WTC11 (cell line): ENCODE measurements at regions not wholly inside any gene's neighbourhood (a gene's known extent, or its start where the extent isn't known, plus 50 kb on each side); places are given as distances from the start of the nearest gene placed in this dataset.

Source experiments
- ATAC-seq: fragments of 200-7000 bp; cut with Tn5 transposase; 2 replicates; pipeline ENCODE4 v1.10.0; 2021; ENCODE audit warnings: mild to moderate bottlenecking, moderate library complexity
- CTCF ChIA-PET: fragments of 300-600 bp; sonication (Branson Sonifier 250); formaldehyde crosslinking; loops from one replicate; lab custom pipeline; 2021; ENCODE audit warnings: antibody characterized with exemption; lab: Charles Lee
- POLR2A ChIA-PET: fragments of 350-600 bp; sonication (Branson Sonifier 250); formaldehyde crosslinking; loops from one replicate; lab custom pipeline; 2021; ENCODE audit warnings: antibody characterized with exemption; lab: Charles Lee
- DNase-seq: peaks from one replicate; pipeline ENCODE4 v3.0.0; 2021; ENCODE audit warnings: low spot score
- H3K27ac Mint-ChIP-seq: 2 replicates; pipeline ENCODE4 v1.8.0; 2021; ENCODE audit warnings: mixed read lengths
- H3K27me3 Mint-ChIP-seq: 2 replicates; pipeline ENCODE4 v1.8.0; 2021; ENCODE audit warnings: low read depth, mild to moderate bottlenecking, moderate library complexity, mixed read lengths
- H3K36me3 Mint-ChIP-seq: 2 replicates; pipeline ENCODE4 v1.8.0; 2021; ENCODE audit warnings: mixed read lengths
- H3K4me1 Mint-ChIP-seq: 2 replicates; pipeline ENCODE4 v1.8.0; 2022; ENCODE audit warnings: mixed read lengths
- H3K4me3 Mint-ChIP-seq: 2 replicates; pipeline ENCODE4 v1.8.0; 2021; ENCODE audit warnings: mild to moderate bottlenecking, moderate library complexity, mixed read lengths
- H3K9me3 Mint-ChIP-seq: 2 replicates; pipeline ENCODE4 v1.8.0; 2021; ENCODE audit warnings: mixed read lengths
- CREB1 ChIP-seq: sonication (generic); formaldehyde crosslinking; IDR thresholded peaks from 2 replicates; pipeline ENCODE4 v1.8.0; 2023; ENCODE audit warnings: mild to moderate bottlenecking, missing genetic modification reagents
- ESRRA ChIP-seq: sonication (generic); formaldehyde crosslinking; IDR thresholded peaks from 2 replicates; pipeline ENCODE4 v1.8.1; 2022; ENCODE audit warnings: mild to moderate bottlenecking, missing genetic modification reagents, borderline replicate concordance
- ETV6 ChIP-seq: sonication (generic); formaldehyde crosslinking; IDR thresholded peaks from 2 replicates; pipeline ENCODE4 v1.8.1; 2022; ENCODE audit warnings: mild to moderate bottlenecking, missing genetic modification reagents
- FOXJ3 ChIP-seq: sonication (generic); formaldehyde crosslinking; IDR thresholded peaks from 2 replicates; pipeline ENCODE4 v1.9.0; 2021; ENCODE audit warnings: missing genetic modification reagents, mild to moderate bottlenecking, borderline replicate concordance
- GABPB1 ChIP-seq: sonication (generic); formaldehyde crosslinking; IDR thresholded peaks from 2 replicates; pipeline ENCODE4 v1.8.1; 2023; ENCODE audit warnings: mild to moderate bottlenecking, missing genetic modification reagents
- NFE2L1 ChIP-seq: sonication (generic); formaldehyde crosslinking; IDR thresholded peaks from 2 replicates; pipeline ENCODE4 v1.8.1; 2023; ENCODE audit warnings: missing genetic modification reagents
- NFYB ChIP-seq: sonication (generic); formaldehyde crosslinking; conservative IDR thresholded peaks from 2 replicates; pipeline ENCODE4 v1.8.0; 2022; ENCODE audit warnings: low read depth, missing genetic modification reagents
- SMAD4 ChIP-seq: sonication (generic); formaldehyde crosslinking; IDR thresholded peaks from 2 replicates; pipeline ENCODE4 v1.8.0; 2022; ENCODE audit warnings: mild to moderate bottlenecking, missing genetic modification reagents
- SOX15 ChIP-seq: fragments of 250-450 bp; sonication (Bioruptor Pico); IDR thresholded peaks from 2 replicates; pipeline ENCODE4 v1.9.0; 2021; ENCODE audit warnings: mild to moderate bottlenecking
- TEAD1 ChIP-seq: sonication (generic); formaldehyde crosslinking; IDR thresholded peaks from 2 replicates; pipeline ENCODE4 v1.8.0; 2022; ENCODE audit warnings: mild to moderate bottlenecking, missing genetic modification reagents
- ZNF232 ChIP-seq: sonication (generic); formaldehyde crosslinking; IDR thresholded peaks from 2 replicates; pipeline ENCODE4 v1.8.0; 2022; ENCODE audit warnings: mild to moderate bottlenecking, missing genetic modification reagents
- ZNF263 ChIP-seq: sonication (generic); formaldehyde crosslinking; IDR thresholded peaks from 2 replicates; pipeline ENCODE4 v1.8.1; 2022; ENCODE audit warnings: low read depth, mild to moderate bottlenecking, moderate library complexity, missing genetic modification reagents
- ZNF317 ChIP-seq: sonication (generic); formaldehyde crosslinking; IDR thresholded peaks from 2 replicates; pipeline ENCODE4 v1.8.1; 2023; ENCODE audit warnings: low read depth, mild to moderate bottlenecking, moderate library complexity, missing genetic modification reagents, borderline replicate concordance
- ZNF396 ChIP-seq: fragments of 250-450 bp; sonication (Bioruptor Pico); IDR thresholded peaks from 2 replicates; pipeline ENCODE4 v1.8.0; 2021; ENCODE audit warnings: mild to moderate bottlenecking, moderate library complexity, borderline replicate concordance
- ZNF416 ChIP-seq: fragments of 250-450 bp; sonication (Bioruptor Pico); IDR thresholded peaks from 2 replicates; pipeline ENCODE4 v1.9.0; 2021; ENCODE audit warnings: mild to moderate bottlenecking, inconsistent platforms
- TF ChIP-seq, protein P1 (sequence below): sonication (generic); formaldehyde crosslinking; IDR thresholded peaks from 2 replicates; pipeline ENCODE4 v1.8.1; 2023; ENCODE audit warnings: mild to moderate bottlenecking, missing genetic modification reagents
- TF ChIP-seq, protein P2 (sequence below): fragments of 250-450 bp; sonication (Bioruptor Pico); IDR thresholded peaks from 2 replicates; pipeline ENCODE4 v1.9.0; 2021; ENCODE audit warnings: mild to moderate bottlenecking
- TF ChIP-seq, protein P3 (sequence below): sonication (generic); formaldehyde crosslinking; IDR thresholded peaks from 2 replicates; pipeline ENCODE4 v1.8.0; 2023; ENCODE audit warnings: missing genetic modification reagents
- TF ChIP-seq, protein P4 (sequence below): sonication (generic); formaldehyde crosslinking; IDR thresholded peaks from 2 replicates; pipeline ENCODE4 v1.8.1; 2022; ENCODE audit warnings: mild to moderate bottlenecking, moderate library complexity, missing genetic modification reagents
- TF ChIP-seq, protein P5 (sequence below): sonication (generic); formaldehyde crosslinking; IDR thresholded peaks from 2 replicates; pipeline ENCODE4 v1.8.0; 2023; ENCODE audit warnings: mild to moderate bottlenecking, missing genetic modification reagents
- TF ChIP-seq, protein P6 (sequence below): fragments of 250-450 bp; sonication (Bioruptor Pico); IDR thresholded peaks from 2 replicates; pipeline ENCODE4 v1.9.0; 2021; ENCODE audit warnings: moderate library complexity, mild to moderate bottlenecking, inconsistent platforms, borderline replicate concordance

DNA sequence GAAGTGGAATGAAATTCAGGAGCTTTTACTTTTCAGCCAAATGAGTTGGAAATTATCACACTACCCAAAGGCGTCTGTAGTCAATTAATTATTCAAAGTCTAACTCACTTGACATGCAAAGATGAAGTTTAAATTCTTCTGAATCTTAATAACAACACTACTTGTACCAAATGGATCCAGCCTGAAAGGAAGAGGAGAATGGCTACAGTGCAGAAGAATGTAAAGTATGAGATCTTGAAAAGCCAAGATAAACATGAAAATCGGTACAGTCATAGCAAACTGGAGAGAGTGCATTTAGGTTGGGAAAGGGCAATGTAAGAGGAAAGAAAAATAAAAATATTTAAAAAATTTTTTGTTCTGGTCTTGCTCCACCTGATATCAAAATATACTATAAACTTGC, 195.5 kb downstream of the SIM1 start:
- H3K4me3 Mint-ChIP-seq = no peak overlapping the region
- ChIA-PET POLR2A (interaction anchor here (0.6 kb wide), 1 partner anchor 1134 kb away, joined by 6 read pairs; no protein-coding TSS in a partner anchor), CTCF (no interaction called here)
- ATAC-seq (no peak), DNase-seq (no peak)
- H3K27me3 Mint-ChIP-seq = no peaks in the 10 kb centered on the region
- no peaks in the 10 kb centered on the region for H3K9me3 Mint-ChIP-seq
- peaks cover 32% of the 10 kb centered on the region for H3K4me1 Mint-ChIP-seq
- H3K36me3 Mint-ChIP-seq = no peaks in the 10 kb centered on the region
- TF ChIP-seq ZNF317 (no peak), CREB1 (CRISPR knock-in tag) (no peak), ZNF416 (CRISPR knock-in tag) (no peak), ZNF396 (CRISPR knock-in tag) (no peak), NFE2L1 (CRISPR knock-in tag) (no peak), ESRRA (CRISPR knock-in tag) (no peak), ETV6 (CRISPR knock-in tag) (no peak), SMAD4 (CRISPR knock-in tag) (no peak)
- TF ChIP-seq, protein P1, sequence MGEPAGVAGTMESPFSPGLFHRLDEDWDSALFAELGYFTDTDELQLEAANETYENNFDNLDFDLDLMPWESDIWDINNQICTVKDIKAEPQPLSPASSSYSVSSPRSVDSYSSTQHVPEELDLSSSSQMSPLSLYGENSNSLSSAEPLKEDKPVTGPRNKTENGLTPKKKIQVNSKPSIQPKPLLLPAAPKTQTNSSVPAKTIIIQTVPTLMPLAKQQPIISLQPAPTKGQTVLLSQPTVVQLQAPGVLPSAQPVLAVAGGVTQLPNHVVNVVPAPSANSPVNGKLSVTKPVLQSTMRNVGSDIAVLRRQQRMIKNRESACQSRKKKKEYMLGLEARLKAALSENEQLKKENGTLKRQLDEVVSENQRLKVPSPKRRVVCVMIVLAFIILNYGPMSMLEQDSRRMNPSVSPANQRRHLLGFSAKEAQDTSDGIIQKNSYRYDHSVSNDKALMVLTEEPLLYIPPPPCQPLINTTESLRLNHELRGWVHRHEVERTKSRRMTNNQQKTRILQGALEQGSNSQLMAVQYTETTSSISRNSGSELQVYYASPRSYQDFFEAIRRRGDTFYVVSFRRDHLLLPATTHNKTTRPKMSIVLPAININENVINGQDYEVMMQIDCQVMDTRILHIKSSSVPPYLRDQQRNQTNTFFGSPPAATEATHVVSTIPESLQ (CRISPR knock-in tag) = no peak
- TF ChIP-seq, protein P2, sequence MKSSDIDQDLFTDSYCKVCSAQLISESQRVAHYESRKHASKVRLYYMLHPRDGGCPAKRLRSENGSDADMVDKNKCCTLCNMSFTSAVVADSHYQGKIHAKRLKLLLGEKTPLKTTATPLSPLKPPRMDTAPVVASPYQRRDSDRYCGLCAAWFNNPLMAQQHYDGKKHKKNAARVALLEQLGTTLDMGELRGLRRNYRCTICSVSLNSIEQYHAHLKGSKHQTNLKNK (CRISPR knock-in tag) = no peak
- TF ChIP-seq, protein P3, sequence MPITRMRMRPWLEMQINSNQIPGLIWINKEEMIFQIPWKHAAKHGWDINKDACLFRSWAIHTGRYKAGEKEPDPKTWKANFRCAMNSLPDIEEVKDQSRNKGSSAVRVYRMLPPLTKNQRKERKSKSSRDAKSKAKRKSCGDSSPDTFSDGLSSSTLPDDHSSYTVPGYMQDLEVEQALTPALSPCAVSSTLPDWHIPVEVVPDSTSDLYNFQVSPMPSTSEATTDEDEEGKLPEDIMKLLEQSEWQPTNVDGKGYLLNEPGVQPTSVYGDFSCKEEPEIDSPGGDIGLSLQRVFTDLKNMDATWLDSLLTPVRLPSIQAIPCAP = no peak
- TF ChIP-seq, protein P4, sequence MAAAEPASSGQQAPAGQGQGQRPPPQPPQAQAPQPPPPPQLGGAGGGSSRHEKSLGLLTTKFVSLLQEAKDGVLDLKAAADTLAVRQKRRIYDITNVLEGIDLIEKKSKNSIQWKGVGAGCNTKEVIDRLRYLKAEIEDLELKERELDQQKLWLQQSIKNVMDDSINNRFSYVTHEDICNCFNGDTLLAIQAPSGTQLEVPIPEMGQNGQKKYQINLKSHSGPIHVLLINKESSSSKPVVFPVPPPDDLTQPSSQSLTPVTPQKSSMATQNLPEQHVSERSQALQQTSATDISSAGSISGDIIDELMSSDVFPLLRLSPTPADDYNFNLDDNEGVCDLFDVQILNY = no peak
- TF ChIP-seq, all 79 proteins: peak for 0
- no peak overlapping the region for H3K27ac Mint-ChIP-seq

DNA sequence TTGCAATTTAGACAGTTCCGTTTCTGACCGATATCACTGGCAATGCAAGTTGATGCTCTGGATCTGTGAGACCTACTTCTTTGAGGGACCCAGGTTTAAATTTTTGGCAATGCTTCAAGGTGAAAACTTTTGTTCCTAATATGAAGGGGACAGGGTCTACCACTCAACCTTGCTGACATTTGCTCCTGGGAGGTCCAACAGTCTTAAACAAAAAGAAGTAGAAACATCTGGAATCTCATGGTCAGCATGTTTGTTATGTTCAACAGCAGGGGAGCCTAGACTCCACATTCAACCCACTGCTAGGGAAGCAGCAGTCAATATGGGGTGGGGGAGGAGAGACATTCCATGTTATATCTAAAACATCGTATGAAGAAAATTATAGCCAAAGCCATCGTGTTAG, 196.4 kb downstream of the SIM1 start:
- CTCF ChIA-PET = no interaction called here
- POLR2A ChIA-PET = interaction anchor here (0.6 kb wide), 1 partner anchor 1135 kb away, joined by 6 read pairs; no protein-coding TSS in a partner anchor
- DNase-seq (no peak), ATAC-seq (peak; percentile 49)
- H3K36me3 Mint-ChIP-seq = no peaks in the 10 kb centered on the region
- H3K27me3 Mint-ChIP-seq = no peaks in the 10 kb centered on the region
- TF ChIP-seq TEAD1 (CRISPR knock-in tag) (no peak), ZNF317 (no peak), GABPB1 (no peak), FOXJ3 (CRISPR knock-in tag) (no peak), SOX15 (CRISPR knock-in tag) (no peak), ZNF263 (CRISPR knock-in tag) (no peak), ZNF232 (CRISPR knock-in tag) (no peak), NFYB (no peak)
- TF ChIP-seq, protein P2 (CRISPR knock-in tag) = no peak
- H3K27ac Mint-ChIP-seq = no peak overlapping the region
- H3K9me3 Mint-ChIP-seq = no peaks in the 10 kb centered on the region
- H3K4me3 Mint-ChIP-seq = no peak overlapping the region
- H3K4me1 Mint-ChIP-seq = peaks cover 32% of the 10 kb centered on the region

DNA sequence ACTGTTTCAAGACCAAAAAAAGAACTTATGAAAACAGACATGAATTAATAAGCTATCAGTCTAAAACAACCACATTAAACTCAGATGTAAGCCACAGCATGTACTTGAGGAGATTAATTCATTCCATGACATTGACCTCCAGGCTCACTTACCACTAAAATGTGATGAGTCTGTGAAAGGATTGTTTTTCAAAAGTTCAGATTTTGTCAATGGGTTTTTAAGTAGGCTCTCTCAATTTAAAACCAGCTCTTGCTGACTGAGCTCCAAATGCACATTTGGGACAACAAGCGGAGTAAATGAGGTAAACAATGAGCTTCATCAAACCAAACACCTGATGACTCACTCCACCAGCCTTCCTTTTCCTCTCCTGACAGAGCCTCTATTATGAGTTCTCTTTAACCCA, 197.0 kb downstream of the SIM1 start:
- H3K4me3 Mint-ChIP-seq = no peak overlapping the region
- ChIA-PET POLR2A (no interaction called here), CTCF (no interaction called here)
- DNase-seq (no peak), ATAC-seq (no peak)
- H3K27ac Mint-ChIP-seq = 0 out of 2 replicates have a peak overlapping the region, but pooled peaks have one; percentile 9
- H3K4me1 Mint-ChIP-seq = peaks cover 32% of the 10 kb centered on the region
- no peaks in the 10 kb centered on the region for H3K9me3 Mint-ChIP-seq
- H3K36me3 Mint-ChIP-seq = no peaks in the 10 kb centered on the region
- H3K27me3 Mint-ChIP-seq = no peaks in the 10 kb centered on the region
- TF ChIP-seq, protein P5, sequence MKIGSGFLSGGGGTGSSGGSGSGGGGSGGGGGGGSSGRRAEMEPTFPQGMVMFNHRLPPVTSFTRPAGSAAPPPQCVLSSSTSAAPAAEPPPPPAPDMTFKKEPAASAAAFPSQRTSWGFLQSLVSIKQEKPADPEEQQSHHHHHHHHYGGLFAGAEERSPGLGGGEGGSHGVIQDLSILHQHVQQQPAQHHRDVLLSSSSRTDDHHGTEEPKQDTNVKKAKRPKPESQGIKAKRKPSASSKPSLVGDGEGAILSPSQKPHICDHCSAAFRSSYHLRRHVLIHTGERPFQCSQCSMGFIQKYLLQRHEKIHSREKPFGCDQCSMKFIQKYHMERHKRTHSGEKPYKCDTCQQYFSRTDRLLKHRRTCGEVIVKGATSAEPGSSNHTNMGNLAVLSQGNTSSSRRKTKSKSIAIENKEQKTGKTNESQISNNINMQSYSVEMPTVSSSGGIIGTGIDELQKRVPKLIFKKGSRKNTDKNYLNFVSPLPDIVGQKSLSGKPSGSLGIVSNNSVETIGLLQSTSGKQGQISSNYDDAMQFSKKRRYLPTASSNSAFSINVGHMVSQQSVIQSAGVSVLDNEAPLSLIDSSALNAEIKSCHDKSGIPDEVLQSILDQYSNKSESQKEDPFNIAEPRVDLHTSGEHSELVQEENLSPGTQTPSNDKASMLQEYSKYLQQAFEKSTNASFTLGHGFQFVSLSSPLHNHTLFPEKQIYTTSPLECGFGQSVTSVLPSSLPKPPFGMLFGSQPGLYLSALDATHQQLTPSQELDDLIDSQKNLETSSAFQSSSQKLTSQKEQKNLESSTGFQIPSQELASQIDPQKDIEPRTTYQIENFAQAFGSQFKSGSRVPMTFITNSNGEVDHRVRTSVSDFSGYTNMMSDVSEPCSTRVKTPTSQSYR (CRISPR knock-in tag) = no peak
- TF ChIP-seq, protein P6, sequence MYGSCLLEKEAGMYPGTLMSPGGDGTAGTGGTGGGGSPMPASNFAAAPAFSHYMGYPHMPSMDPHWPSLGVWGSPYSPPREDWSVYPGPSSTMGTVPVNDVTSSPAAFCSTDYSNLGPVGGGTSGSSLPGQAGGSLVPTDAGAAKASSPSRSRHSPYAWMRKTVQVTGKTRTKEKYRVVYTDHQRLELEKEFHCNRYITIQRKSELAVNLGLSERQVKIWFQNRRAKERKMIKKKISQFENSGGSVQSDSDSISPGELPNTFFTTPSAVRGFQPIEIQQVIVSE (CRISPR knock-in tag) = no peak
- no peak for TF ChIP-seq GABPB1
